GM19351 (cell line): ENCODE measurements at regions not wholly inside any gene's neighbourhood (a gene's known extent, or its start where the extent isn't known, plus 50 kb on each side); places are given as distances from the start of the nearest gene placed in this dataset.

Source experiments
- ATAC-seq: cut with Tn5 transposase; IDR thresholded peaks from one replicate; pipeline ENCODE4 v1.9.1; 2021; ENCODE audit warnings: mild to moderate bottlenecking, moderate library complexity; ENCODE audit not compliant: unreplicated experiment

DNA sequence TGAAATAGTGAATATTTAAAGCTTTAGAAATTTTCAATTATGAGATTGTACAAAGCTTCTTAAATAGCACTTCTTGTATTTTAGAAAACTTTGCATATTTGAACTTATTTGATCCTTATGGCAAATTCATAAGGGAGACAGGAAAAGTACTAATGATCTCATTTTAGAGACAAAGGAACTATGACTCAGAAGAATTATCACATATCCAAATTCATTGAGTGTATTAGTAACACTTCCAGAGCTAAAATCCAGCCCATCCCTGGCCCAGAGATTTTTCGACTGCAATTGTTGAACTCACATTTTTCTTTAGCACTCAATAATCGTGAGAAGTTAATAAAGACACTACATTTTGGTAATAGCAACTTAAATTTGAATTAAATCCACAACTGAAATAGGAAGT is 704.3 kb downstream of the EPM2A start:
- ATAC-seq = no peak

DNA sequence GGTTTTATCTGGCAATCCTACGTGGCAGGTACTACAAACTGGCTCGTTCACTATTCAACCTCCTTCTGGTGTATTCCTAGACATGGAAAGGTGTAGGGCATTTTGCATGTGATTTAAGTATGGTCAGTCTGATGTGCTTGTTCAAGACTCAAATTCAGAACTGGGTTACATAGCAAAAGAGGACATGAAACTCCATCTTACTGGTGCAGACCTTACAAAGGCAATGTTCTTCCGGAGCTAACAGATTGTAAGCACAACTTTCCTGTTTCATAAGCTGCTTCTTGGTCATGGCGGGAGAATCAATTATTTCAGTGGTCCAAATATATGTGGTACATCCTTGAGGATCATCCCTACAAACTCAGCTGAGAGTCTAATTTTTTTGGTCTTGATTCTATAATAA is 703.4 kb downstream of the EPM2A start:
- peak; percentile 74 for ATAC-seq

DNA sequence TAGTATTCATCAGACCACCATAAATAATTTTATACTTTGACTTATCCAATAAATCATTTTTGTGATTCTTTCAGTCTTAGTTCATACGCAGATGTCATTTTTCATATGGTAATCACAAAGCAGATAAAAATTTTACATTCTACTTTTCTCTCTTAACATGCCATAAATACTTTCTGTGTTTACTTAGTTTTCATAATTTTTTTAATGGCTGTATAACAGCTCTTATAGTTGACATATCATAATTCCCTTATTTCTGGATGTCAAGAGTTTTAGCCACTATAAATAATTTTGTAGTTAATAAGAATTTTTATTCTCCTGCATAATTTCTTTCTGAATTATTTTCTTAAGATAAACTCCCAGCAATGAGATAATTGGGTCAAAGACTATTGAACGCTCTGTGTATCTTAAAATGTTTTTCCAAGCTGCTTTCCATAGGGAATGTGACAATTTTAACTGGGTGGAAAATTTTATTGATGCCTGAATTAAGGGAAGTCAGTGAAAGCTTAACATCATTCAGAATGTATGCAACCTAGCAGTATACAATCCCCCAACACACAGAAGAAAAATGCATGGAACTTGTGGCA is 702.7 kb downstream of the EPM2A start:
- no peak for ATAC-seq

DNA sequence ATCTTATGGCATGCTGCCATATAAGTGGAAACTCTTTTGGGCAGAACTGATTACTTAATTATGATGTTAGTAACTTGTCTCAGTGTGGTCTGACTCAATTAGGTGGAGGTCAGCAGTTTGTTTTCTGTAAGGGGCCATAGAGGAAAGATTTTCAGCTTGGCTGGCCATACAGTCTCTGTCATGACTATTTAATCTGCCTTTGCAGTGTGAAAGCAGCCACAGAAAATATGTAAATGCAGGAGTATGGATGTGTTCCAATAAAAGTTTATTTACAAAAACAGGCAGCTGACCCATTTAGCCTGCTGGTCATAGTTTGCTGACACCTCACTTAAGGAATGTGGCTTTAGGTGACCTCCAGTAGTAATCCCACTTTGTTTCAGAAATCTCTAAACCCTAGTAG is 700.7 kb downstream of the EPM2A start:
- ATAC-seq = no peak

DNA sequence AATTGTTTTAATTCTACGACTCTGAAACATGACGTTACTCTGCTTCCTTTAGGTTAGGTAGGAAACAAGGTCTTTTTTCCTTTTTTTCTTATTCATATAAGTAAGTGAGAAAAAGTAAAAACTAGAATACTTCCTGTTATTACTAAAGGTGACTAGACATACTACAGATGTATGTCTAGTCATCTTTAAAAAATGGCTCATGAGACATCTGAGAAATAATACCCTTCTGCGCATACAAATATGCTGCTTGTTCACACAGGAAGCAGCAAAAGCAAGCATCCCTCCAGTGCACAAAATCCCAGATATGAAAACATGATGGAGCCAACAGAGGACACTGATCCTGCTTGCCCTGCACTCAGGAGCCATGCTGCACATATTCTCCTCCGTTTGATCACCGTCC is 699.1 kb downstream of the EPM2A start:
- no peak for ATAC-seq

DNA sequence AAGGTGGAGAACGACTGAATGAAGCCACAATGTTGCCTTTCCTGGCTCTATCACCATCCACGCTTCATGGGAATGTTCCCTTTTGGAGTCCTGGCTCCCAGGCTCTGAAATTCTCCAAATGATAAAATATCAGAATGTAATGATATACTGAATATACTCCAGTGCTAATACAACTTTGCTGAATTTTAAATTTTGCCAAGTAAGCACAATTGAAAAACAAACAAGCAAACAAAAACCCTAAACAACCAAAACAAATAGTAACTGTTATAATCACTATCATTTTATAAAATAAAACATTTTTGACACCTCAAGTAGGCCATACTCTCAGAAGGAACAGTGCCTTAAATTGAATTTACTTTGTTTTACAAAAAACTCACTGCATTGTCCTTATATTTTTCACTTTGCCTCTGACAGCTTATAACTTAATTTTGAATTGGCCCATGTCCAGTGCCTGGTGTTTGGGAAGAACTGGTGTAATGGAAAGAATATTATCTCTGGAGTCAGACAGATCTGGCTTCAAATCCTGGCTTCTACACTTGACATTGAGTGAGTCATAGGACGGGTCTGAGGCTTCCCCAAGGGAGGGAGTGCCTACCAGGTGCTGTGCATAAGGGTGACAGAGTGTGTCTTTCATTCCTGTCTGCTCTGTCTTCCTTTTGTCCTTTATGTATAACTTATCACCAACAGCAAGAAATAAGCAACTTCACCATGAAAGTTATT is 698.3 kb downstream of the EPM2A start:
- ATAC-seq = no peak

DNA sequence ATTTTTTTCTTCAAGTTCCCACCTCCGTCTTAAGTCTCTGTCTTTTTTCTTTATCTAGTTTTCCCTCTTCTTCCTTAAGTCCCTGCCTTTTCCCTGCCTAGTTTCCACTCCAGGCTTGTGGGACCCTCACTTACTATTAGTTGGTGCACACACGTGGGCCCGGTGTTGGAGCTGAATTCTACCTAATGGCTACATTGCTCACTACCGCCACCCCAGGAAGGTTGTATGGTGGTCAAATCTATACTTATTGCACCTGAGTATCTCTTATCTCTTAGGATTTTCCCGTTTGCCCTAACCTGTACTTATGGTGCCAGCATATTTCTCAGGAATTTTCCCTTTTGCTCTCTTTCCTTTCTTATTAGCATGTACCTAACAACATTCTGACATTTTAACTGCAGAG is 692.8 kb downstream of the EPM2A start:
- ATAC-seq = peak; percentile 38

DNA sequence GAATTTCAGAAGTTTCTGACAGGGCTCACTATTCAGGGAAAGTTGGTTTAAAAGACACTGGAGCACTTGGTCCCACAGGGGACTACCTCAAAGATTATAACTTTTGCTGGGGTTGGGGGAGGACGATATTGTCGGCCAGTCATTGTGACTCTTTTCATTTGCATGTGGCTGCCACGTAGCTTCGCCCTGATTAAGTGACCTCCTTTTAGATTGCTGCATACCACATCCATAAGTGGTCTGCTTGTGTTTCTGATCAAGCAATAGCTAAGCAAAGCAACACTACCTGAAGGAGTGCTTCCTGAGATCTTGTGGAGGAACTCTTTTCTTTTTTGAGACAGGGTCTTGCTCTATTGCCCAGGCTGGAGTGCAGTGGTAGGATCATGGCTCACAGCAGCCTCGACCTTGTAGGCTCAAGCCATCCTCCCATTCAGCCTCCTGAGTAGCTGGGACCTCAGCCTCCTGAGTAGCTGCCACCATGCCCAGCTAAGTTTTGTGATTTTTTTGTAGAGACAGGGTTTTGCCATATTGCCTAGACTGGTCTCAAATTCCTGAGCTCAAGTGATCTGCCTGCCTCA is 691.3 kb downstream of the EPM2A start:
- no peak for ATAC-seq

DNA sequence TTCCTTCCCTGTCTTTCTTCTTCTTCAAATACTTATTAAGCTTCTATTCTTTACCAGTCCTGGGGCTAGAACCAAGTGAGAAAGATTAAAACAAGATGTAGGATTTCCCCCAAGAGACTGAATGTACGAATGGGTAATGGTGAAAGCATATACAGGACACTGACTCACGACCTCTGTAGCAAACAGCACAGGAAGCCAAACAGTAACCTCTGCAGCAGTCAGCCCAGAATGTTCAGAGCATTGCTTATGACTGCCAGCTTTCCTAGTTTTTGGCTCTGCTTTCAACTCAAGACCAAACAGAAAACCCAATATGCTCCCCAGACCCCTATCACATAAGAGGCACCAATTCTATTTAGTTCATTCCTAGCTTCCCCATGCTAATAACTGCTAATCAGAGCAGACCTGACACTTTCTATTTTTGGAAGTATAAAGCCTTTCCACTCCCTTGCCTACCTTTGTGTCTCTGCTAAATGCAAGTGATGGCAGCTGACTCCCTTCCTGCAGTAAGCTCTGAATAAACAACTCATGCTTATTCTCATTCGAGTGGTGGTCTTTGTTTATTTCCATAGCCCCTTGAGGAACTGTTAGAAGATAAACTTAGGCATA is 690.6 kb downstream of the EPM2A start:
- peak; percentile 57 for ATAC-seq

DNA sequence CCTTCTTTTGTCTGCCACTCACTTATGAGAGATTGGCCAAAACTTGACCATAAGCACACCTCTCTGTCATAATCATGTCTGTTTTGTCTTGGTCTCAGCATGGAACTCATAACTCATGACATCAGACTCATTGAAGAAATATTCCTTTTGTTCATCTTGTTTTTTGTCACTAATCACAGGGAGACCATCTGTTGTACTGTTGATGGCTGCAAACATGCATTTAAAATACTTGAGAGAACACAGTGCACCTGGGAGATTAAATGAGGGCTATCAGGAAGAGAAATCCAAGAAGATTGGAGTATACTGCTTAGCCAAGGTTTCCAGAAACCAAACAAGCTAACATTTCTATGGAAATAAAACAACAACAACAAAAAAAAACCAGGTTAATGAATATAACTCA is 689.7 kb downstream of the EPM2A start:
- no peak for ATAC-seq

DNA sequence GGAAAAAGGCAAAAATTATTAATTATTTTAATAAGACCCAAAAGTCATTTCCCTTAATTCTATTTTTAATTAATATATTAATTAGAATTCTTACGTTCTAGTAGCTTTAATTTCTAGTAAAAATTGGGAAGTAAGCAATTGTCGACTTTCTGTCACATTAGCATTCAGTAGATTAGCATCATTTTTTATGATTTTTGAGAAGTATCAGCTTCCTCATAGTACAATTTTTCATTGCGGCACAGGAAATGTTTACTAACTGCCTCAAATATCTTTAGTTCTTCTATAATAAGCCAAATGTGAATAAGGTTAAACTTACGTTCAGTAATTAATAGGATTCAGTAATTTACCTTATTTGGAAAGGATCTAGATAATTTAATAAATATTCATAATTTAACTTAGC is 687.4 kb downstream of the EPM2A start:
- ATAC-seq = no peak

DNA sequence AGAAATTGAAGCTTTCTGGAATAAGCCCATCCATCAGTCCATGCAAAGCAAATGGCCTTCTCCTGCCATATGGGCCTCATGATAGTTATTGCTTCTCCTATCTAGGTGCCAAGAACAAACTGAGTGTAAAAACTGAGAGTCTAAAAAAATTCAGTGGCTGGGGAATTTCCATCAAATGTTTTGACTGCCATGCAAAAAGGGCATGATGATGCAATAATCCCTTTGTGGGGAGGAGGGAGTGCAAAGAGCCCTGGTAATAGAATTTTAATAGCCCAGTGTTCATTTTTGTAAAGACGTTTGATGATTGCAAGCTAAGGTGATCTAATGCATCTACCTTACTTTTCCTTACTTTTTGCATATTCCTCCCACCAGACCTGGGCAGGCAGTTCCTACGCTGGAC is 683.7 kb downstream of the EPM2A start:
- ATAC-seq = no peak

DNA sequence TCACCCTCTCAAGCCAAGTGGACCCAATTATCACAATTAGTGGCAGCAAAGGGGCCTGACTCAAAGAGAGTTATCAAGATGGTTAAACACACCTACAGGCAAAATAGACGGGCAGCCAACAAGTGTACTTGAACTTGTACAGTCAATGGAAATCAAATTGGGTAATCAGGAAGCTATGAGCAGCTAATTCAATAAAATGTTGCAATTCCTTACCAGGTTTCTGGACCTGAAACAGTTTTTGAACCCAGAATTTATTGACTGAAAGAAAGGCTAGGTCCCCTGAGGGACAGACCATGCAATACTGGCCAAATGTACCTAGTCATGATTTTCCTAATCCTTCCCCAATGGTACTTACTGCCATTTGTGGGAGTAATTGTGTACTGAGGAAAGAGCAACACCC is 679.8 kb downstream of the EPM2A start:
- ATAC-seq = no peak

DNA sequence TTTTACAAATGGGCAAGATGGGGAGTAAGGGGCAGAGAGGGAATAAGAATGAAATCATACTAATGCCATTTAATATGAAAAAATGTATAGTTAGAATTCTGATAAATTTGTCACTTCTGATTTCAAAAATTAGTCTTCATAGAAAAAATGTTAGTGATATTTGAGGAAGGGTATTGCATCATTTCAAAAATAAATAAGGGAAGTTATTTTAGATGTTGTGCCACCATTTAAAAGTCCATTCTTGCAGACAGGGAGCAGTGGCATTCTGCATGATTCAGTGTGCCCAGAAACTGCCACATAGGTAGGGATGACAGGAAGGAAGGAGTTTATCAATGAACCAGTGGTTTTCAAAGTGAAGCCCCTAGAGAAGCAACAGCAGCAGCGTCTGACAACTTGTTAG is 674.6 kb downstream of the EPM2A start:
- no peak for ATAC-seq

DNA sequence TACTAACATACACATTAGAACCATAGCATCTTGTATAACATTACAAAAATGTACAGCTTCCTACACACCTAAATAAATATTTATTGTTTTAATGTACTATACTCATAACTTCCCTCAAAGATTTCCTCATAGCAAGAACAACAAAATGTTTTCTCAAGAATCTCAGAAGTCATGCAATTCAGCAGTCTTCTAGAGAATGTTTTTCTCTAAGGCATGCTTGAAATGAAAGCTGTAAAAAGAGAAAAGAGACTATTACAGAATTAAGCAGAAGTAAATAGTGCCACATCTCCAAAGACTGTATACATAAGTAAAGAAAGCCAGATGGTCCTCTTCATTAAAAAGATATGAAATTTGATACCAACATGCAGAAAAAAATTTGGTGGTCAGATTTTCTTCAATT is 672.2 kb downstream of the EPM2A start:
- ATAC-seq = no peak

DNA sequence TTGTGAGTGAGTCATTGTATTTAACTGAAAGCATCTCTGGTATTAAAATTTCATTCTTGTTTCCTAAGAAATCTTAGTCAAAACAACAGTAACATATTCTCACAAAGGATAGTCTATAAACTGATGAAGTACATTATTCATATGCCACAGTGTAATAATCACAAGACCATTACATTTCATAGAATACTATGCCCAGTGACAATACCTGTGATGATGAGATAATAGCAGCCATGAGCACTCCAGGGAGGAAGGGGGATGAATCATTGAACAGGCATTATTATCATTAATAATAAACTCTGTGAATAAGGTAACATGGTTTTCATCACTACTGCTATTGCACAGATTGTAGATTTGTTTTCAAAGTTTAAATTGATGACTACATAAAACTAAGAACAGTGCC is 667.9 kb downstream of the EPM2A start:
- no peak for ATAC-seq

DNA sequence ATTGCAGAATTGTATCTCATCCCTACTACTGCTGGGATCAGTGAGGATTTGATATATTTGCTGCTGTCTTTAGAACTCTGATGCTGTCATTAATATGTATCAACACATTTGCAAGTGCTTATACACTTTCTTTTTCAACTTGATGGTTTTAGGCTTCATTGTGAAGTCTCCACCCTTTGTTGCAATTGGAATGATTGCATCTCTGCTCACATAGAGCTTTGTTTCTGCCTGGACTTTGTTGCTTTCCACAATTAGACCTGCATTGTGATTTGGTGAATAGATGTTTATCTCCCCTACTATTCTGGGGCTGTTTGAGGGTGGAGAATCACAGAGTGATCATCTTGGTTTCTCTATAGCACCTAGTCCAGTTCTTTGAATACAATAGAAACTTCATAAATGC is 666.7 kb downstream of the EPM2A start:
- no peak for ATAC-seq

DNA sequence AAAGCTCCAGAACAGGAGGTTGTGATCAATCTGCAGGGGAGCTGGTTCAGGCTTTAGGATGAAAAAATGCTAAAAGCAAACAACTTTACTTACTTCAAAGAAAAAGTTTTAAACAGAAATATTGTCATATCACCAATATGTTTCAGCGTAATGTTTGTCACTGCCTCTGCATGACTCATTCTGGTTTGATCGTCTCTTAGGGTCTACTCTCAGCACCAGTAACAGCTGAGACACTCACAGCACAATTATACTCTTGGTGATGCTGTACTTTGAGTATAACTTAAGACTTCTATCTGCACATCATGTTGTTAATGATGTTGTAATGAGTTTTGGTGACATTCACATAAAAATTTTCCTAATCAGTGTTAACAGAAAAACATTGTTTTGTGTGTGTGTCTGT is 665.4 kb downstream of the EPM2A start:
- no peak for ATAC-seq

DNA sequence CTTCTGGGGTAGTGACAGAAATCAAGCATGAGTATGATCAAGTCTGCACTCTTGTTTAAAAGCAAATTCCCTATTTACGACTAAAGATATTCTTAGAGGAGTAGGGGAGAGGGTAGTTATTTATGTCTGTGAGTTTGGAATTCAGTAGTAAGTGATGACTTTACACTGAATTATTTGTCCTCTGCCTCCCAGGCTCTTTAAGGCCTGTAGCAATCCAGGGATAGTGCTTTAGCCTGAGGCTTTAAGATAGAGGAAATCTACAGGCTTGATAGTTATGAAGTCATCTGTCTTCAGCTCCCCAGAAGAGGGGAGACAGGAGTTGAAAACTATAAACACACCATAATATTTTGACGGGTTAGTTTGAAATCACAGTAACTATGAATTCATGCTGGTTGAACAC is 664.5 kb downstream of the EPM2A start:
- no peak for ATAC-seq

DNA sequence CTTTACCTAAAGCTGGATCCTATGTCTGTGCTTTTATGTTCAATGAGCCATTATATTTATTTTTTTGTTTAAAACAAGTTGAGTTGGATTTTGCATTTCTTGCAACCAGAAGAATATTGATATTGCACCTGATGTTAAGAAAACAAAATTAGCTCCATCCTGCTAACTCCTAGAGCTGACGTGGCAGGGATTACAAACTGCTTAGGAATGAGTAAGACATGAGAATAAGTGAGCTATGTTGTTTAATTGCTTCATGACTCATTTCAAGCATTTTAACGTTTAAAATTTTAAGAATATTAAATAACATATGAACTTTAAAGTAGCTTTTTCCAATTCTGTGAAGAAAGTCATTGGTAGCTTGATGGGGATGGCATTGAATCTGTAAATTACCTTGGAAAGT is 663.5 kb downstream of the EPM2A start:
- ATAC-seq = no peak

DNA sequence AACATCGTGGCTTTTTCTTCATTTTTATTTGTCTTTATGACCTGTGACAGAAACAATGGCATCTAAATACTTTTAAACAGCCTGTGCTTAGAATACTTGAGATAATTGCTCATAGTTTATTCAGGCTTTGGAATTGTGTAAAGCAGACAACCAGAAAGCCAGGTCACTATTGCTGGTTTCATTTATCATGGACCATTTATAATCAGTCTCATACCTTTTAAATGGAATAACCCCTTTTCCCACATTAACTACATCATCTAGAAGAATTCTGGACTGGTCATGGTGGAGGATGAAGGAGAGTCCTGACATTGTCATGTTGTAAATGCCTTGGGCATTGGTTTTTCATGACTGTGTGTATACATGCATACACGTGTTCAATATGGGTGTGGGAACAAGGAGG is 661.5 kb downstream of the EPM2A start:
- ATAC-seq = no peak

DNA sequence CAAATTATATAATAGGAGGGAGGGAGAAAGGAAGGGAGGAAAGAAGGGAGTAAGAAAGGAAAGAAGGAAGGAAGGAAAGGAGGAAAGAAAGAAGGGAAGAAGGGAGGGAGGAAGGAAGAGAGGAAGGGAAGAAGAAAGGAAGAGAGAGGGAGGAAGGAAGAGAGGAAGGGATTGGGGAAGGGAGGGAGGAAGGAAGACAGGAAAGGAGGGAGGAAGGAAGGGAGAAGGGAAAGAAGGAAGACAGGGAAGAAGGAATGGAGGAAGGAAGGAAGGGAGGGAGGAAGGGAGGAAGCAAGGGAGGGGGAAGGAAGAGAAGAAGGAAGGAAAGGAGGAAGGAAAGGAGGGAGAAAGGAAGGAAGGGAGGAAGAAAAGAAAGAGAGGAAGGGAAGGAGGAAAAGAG is 660.5 kb downstream of the EPM2A start:
- no peak for ATAC-seq
